IMR-90 (cell line): ENCODE measurements at regions not wholly inside any gene's neighbourhood (a gene's known extent, or its start where the extent isn't known, plus 50 kb on each side); places are given as distances from the start of the nearest gene placed in this dataset.

Experiments
- ATAC-seq: fragments of 200-7000 bp; cut with Tn5 transposase; 2 replicates; pipeline ENCODE4 v1.9.1; 2020; ENCODE audit warnings: low read depth, mild to moderate bottlenecking, moderate library complexity
- BruUV-seq: library from RNA; stranded (reverse); fragments of 400-500 nt; replicated peaks from 2 replicates; lab custom pipeline; 2021; lab: Mats Ljungman, UMichigan
- CTCF ChIA-PET: fragments of 300-600 bp; formaldehyde crosslinking; extraction: SDS; loops from one replicate; lab custom pipeline; 2021; ENCODE audit warnings: antibody characterized with exemption; lab: Yijun Ruan, JAX
- POLR2A ChIA-PET: fragments of 300-600 bp; sonication (Branson Sonifier 250); formaldehyde crosslinking; loops from one replicate; lab custom pipeline; 2022; ENCODE audit warnings: antibody characterized with exemption; ENCODE audit not compliant: unreplicated experiment; lab: Charles Lee
- DNase-seq: peaks from one replicate; pipeline ENCODE4 v3.0.0; 2013
- H2AFZ ChIP-seq: replicated peaks from 2 replicates; pipeline ENCODE3; 2013; ENCODE audit warnings: low read length, mild to moderate bottlenecking; ENCODE audit not compliant: poor library complexity
- H2AK5ac ChIP-seq: 2 replicates; pipeline ENCODE4 v1.6.1; 2013; ENCODE audit warnings: low read depth, low read length, inconsistent platforms
- H2AK9ac ChIP-seq: replicated peaks from 2 replicates; pipeline ENCODE3; 2013; ENCODE audit warnings: mild to moderate bottlenecking, low read depth, low read length, moderate library complexity; ENCODE audit not compliant: poor library complexity
- H2BK120ac ChIP-seq: 2 replicates; pipeline ENCODE4 v1.6.1; 2013; ENCODE audit warnings: low read depth, low read length, inconsistent platforms
- H2BK15ac ChIP-seq: 3 replicates; pipeline ENCODE4 v1.6.1; 2013; ENCODE audit warnings: low read depth, low read length, inconsistent platforms
- H2BK20ac ChIP-seq: 2 replicates; pipeline ENCODE4 v1.6.1; 2013; ENCODE audit warnings: low read depth, mild to moderate bottlenecking, inconsistent platforms, low read length, moderate library complexity
- H2BK5ac ChIP-seq: 2 replicates; pipeline ENCODE4 v1.6.1; 2013; ENCODE audit warnings: mild to moderate bottlenecking, low read depth, low read length, inconsistent platforms; ENCODE audit not compliant: poor library complexity, severe bottlenecking
- H3K14ac ChIP-seq: replicated peaks from 2 replicates; pipeline ENCODE4 v1.6.1; 2013; ENCODE audit warnings: low read depth, low read length, inconsistent platforms
- H3K18ac ChIP-seq: 2 replicates; pipeline ENCODE4 v1.6.1; 2013; ENCODE audit warnings: low read depth, low read length, control low read depth
- H3K23ac ChIP-seq: 2 replicates; pipeline ENCODE4 v1.6.1; 2013; ENCODE audit warnings: low read depth, low read length, inconsistent platforms
- H3K27ac ChIP-seq: 2 replicates; pipeline ENCODE4 v1.5.1; 2013; ENCODE audit warnings: mild to moderate bottlenecking, control low read depth, low read length; ENCODE audit not compliant: insufficient read depth
- H3K27me3 ChIP-seq: 2 replicates; pipeline ENCODE4 v1.6.1; 2013; ENCODE audit warnings: low read length; ENCODE audit not compliant: control insufficient read depth, insufficient read depth
- H3K36me3 ChIP-seq: 2 replicates; pipeline ENCODE4 v1.6.1; 2013; ENCODE audit warnings: low read length, mixed read lengths; ENCODE audit not compliant: control insufficient read depth, insufficient read depth
- H3K4ac ChIP-seq: 2 replicates; pipeline ENCODE4 v1.6.1; 2013; ENCODE audit warnings: low read depth, low read length, inconsistent platforms
- H3K4me1 ChIP-seq: 2 replicates; pipeline ENCODE4 v1.6.1; 2013; ENCODE audit warnings: low read length, mixed read lengths; ENCODE audit not compliant: control insufficient read depth, insufficient read depth
- H3K4me2 ChIP-seq: 2 replicates; pipeline ENCODE4 v1.6.1; 2013; ENCODE audit warnings: low read depth, mild to moderate bottlenecking, control low read depth, low read length, moderate library complexity
- H3K4me3 ChIP-seq: 2 replicates; pipeline ENCODE4 v1.5.1; 2013; ENCODE audit warnings: low read depth, mild to moderate bottlenecking, control low read depth, low read length, moderate library complexity; ENCODE audit not compliant: insufficient read depth
- H3K56ac ChIP-seq: 2 replicates; pipeline ENCODE4 v1.6.1; 2013; ENCODE audit warnings: low read length, inconsistent platforms; ENCODE audit not compliant: insufficient read depth; ENCODE audit errors: extremely low read depth
- H3K79me1 ChIP-seq, 2 experiments: 2 replicates each; pipeline ENCODE4 v1.6.1; 2013; ENCODE audit warnings: low read length in 2 of 2, inconsistent platforms in 1 of 2, low read depth in 1 of 2
- H3K9ac ChIP-seq: 2 replicates; pipeline ENCODE4 v1.6.1; 2013; ENCODE audit warnings: low read depth, low read length, control low read depth
- H3K9me1 ChIP-seq: 2 replicates; pipeline ENCODE4 v1.6.1; 2013; ENCODE audit warnings: low read length, inconsistent platforms; ENCODE audit not compliant: insufficient read depth
- H3K9me3 ChIP-seq: 2 replicates; pipeline ENCODE4 v1.6.1; 2013; ENCODE audit warnings: low read length; ENCODE audit not compliant: control insufficient read depth, insufficient read depth
- H4K20me1 ChIP-seq: 2 replicates; pipeline ENCODE4 v1.6.1; 2013; ENCODE audit warnings: low read length, inconsistent platforms; ENCODE audit not compliant: insufficient read depth
- H4K5ac ChIP-seq: 2 replicates; pipeline ENCODE4 v1.6.1; 2013; ENCODE audit warnings: mild to moderate bottlenecking, low read depth, low read length, control low read depth
- H4K8ac ChIP-seq, 2 experiments: 2 replicates each; pipeline ENCODE4 v1.6.1; 2013; ENCODE audit warnings: low read depth in 2 of 2, low read length in 2 of 2, control low read depth in 1 of 2, inconsistent platforms in 1 of 2
- H4K91ac ChIP-seq: 2 replicates; pipeline ENCODE4 v1.6.1; 2013; ENCODE audit warnings: low read depth, low read length, inconsistent platforms; ENCODE audit not compliant: insufficient read depth
- FOS ChIP-seq: fragments of 150-350 bp; IDR thresholded peaks from 2 replicates; pipeline ENCODE4 v1.6.1; 2016; ENCODE audit warnings: low read depth, low read length
- RAD21 ChIP-seq: IDR thresholded peaks from 2 replicates; pipeline ENCODE4 v1.6.1; 2012; ENCODE audit warnings: low read length, improper control_type of control experiment
- RFX5 ChIP-seq: IDR thresholded peaks from 2 replicates; pipeline ENCODE4 v1.8.0; 2012; ENCODE audit warnings: low read depth, mild to moderate bottlenecking, low read length, moderate library complexity
- WGBS, 2 experiments: methylation state at CpG; one replicate each; pipeline versions ENCODE4 v1.1.5 to v1.1.7; 2013; ENCODE audit warnings: missing lambda C conversion rate in 2 of 2; ENCODE audit not compliant: insufficient read length in 1 of 2; ENCODE audit errors: extremely low coverage in 2 of 2; 5-methylcytosine and 5-hydroxymethylcytosine counted together
- dilution Hi-C: fragments of 300-500 bp; cut with HindIII; formaldehyde crosslinking; loops from one replicate; pipeline ENCODE4 v1.14.3; 2018; ENCODE audit warnings: low sequenced_read_pairs; ENCODE audit not compliant: unreplicated experiment
- in situ Hi-C: fragments of 300-500 bp; cut with MboI; formaldehyde crosslinking; loops from 3 replicates; pipeline ENCODE4 v1.14.3; 2019; ENCODE audit warnings: low sequenced_read_pairs, inconsistent platforms, mixed read lengths
- intact Hi-C: fragments of 100-400 bp; cut with micrococcal nuclease; formaldehyde crosslinking; loops from 2 replicates; pipeline ENCODE4 v1.10.0; 2022

DNA sequence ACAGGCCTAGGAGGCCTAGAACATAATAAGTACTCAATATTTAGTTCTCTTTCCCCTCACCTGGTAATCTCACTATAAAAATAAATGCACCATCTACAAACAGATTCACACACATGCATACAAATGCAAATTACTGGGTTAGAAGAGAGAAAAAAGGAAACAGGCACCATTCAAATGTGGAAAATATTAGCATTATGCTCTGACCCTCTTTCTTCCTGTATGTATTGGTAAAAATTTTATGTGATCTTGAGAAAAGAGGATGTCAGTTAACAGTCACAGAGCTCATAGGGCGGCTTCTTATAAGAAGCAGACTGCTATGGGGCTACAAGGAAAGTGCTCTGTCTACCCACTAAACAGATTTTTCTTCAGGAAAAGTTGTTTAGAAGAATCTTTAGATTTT is 565.4 kb downstream of the LMO4 start:
- Histone ChIP-seq H2BK5ac (no peak overlapping the region), H3K27me3 (no peaks in the 10 kb centered on the region), H4K91ac (no peak overlapping the region), H3K14ac (no peak overlapping the region), H4K8ac (no peak overlapping the region), H2BK15ac (no peak overlapping the region), H3K27ac (no peak overlapping the region), H3K9me3 (no peaks in the 10 kb centered on the region), H2AK5ac (no peak overlapping the region), H2AFZ (no peak overlapping the region), H3K4me3 (no peak overlapping the region), H3K4me1 (no peaks in the 10 kb centered on the region), H3K36me3 (no peaks in the 10 kb centered on the region), H3K4ac (no peak overlapping the region), H3K79me1 (no peaks in the 10 kb centered on the region), H3K18ac (no peak overlapping the region), H4K5ac (no peak overlapping the region), H2AK9ac (no peak overlapping the region), H3K9me1 (no peaks in the 10 kb centered on the region), H2BK20ac (no peak overlapping the region), H3K56ac (no peak overlapping the region), H3K4me2 (no peak overlapping the region), H4K20me1 (no peaks in the 10 kb centered on the region), H3K9ac (no peak overlapping the region), H3K23ac (no peak overlapping the region), H2BK120ac (no peak overlapping the region)
- ChIA-PET POLR2A (no interaction called here), CTCF (no interaction called here)
- dilution Hi-C loops (no loop called here), in situ Hi-C loops (no loop called here), intact Hi-C loops (no loop called here)
- DNase-seq (no peak), ATAC-seq (no peak)
- no CpG with 5 or more reads among the region's 1 CpG for WGBS, 2 experiments
- TF ChIP-seq FOS (no peak), RAD21 (no peak), RFX5 (no peak)
- BruUV-seq = no TSS peak
